K562 (cell line): ENCODE measurements at regions not wholly inside any gene's neighbourhood (a gene's known extent, or its start where the extent isn't known, plus 50 kb on each side); places are given as distances from the start of the nearest gene placed in this dataset.

Source experiments
- ATAC-seq: fragments of 200-7000 bp; cut with Tn5 transposase; 3 replicates; pipeline ENCODE4 v1.9.1; 2020; ENCODE audit warnings: moderate library complexity
- BruUV-seq: library from RNA; stranded (reverse); fragments of 400-500 nt; replicated peaks from 2 replicates; lab custom pipeline; 2021; lab: Mats Ljungman, UMichigan
- CTCF ChIA-PET: fragments of 300-600 bp; formaldehyde crosslinking; extraction: SDS; loops from one replicate; lab custom pipeline; 2021; ENCODE audit warnings: low intra/inter-chr PET ratio; lab: Yijun Ruan, JAX
- POLR2A ChIA-PET: fragments of 300-600, 350-650 bp; sonication (Branson Sonifier 250); formaldehyde crosslinking; extraction: SDS; loops from one replicate; lab custom pipeline; 2021; ENCODE audit warnings: antibody characterized with exemption, inconsistent platforms; lab: Yijun Ruan, JAX
- DNase-seq, 4 experiments: peaks; one replicate each; pipeline versions ENCODE4 v3.0.0 to v3.0.0-alpha.2; 2011 to 2018; ENCODE audit warnings: low spot score in 3 of 4, mixed read lengths in 3 of 4; ENCODE audit errors: extremely low read depth in 1 of 4
- FAIRE-seq: peaks from 2 replicates; lab custom pipeline; 2011; peaks lifted over from hg19 to GRCh38; lab: Jason Lieb, UNC
- H2AFZ ChIP-seq: 2 replicates; pipeline ENCODE4 v1.6.0; 2011; ENCODE audit warnings: low read depth, low read length, control low read depth, inconsistent platforms
- H3K27ac ChIP-seq: fragments of 200-600 bp; 3 replicates; pipeline ENCODE4 v1.8.0; 2011; ENCODE audit warnings: low read depth, mild to moderate bottlenecking, control low read depth, inconsistent platforms, low read length, moderate library complexity, mixed read lengths; ENCODE audit errors: extremely low read depth
- H3K27me3 ChIP-seq, 2 experiments: fragments of 300-600 bp in 1 of 2; 2 replicates in 1 of 2; 3 replicates in 1 of 2; pipeline versions ENCODE4 v1.6.0 to v1.8.0; 2011; ENCODE audit warnings: inconsistent platforms in 2 of 2, low read length in 2 of 2, mild to moderate bottlenecking in 1 of 2, mixed read lengths in 1 of 2, moderate library complexity in 1 of 2; ENCODE audit not compliant: control insufficient read depth in 2 of 2, insufficient read depth in 2 of 2
- H3K36me3 ChIP-seq: fragments of 300-600 bp; 3 replicates; pipeline ENCODE4 v1.8.0; 2011; ENCODE audit warnings: mild to moderate bottlenecking, low read length, inconsistent platforms; ENCODE audit not compliant: control insufficient read depth, insufficient read depth
- H3K4me1 ChIP-seq, 2 experiments: fragments of 200-600 bp in 1 of 2; replicated peaks in 1 of 2; 2 replicates in 1 of 2; 3 replicates in 1 of 2; pipeline versions ENCODE4 v1.5.1 to v1.8.0; 2011; ENCODE audit warnings: inconsistent platforms in 2 of 2, low read length in 2 of 2, mild to moderate bottlenecking in 1 of 2, mixed read lengths in 1 of 2, moderate library complexity in 1 of 2; ENCODE audit not compliant: control insufficient read depth in 2 of 2, insufficient read depth in 2 of 2
- H3K4me2 ChIP-seq: 2 replicates; pipeline ENCODE4 v1.6.1; 2011; ENCODE audit warnings: low read length, control low read depth, inconsistent platforms, mixed read lengths; ENCODE audit not compliant: insufficient read depth
- H3K4me3 ChIP-seq: fragments of 200-600 bp; sonication (generic), shearing (Covaris generic); 2 replicates; pipeline ENCODE4 v1.5.1; 2016; ENCODE audit warnings: control low read depth, inconsistent platforms
- H3K79me2 ChIP-seq: fragments of 200-600 bp; 3 replicates; pipeline ENCODE4 v1.8.0; 2011; ENCODE audit warnings: low read length, inconsistent platforms; ENCODE audit not compliant: control insufficient read depth, insufficient read depth
- H3K9ac ChIP-seq, 2 experiments: 2 replicates each; pipeline versions ENCODE4 v1.6.0 to v1.6.1; 2011; ENCODE audit warnings: low read depth in 2 of 2, low read length in 2 of 2, control low read depth in 1 of 2, inconsistent platforms in 1 of 2, mild to moderate bottlenecking in 1 of 2, mixed read lengths in 1 of 2; ENCODE audit not compliant: insufficient read depth in 1 of 2
- H3K9me1 ChIP-seq: one replicate; pipeline ENCODE4 v1.6.0; 2011; ENCODE audit warnings: inconsistent platforms, mild to moderate bottlenecking, low read length, moderate library complexity; ENCODE audit not compliant: control insufficient read depth, insufficient read depth
- H3K9me3 ChIP-seq: replicated peaks from 2 replicates; pipeline ENCODE4 v1.5.1; 2011; ENCODE audit warnings: low read depth, low read length, inconsistent platforms; ENCODE audit not compliant: control insufficient read depth, insufficient read depth
- H4K20me1 ChIP-seq: replicated peaks from 2 replicates; pipeline ENCODE4 v1.6.1; 2011; ENCODE audit warnings: low read length, inconsistent platforms, mixed read lengths; ENCODE audit not compliant: control insufficient read depth, insufficient read depth
- BHLHE40 ChIP-seq: IDR thresholded peaks from 2 replicates; pipeline ENCODE4 v1.6.1; 2011; ENCODE audit warnings: low read length, improper control_type of control experiment
- CREB1 ChIP-seq, 2 experiments: sonication (generic) in 1 of 2; formaldehyde crosslinking in 1 of 2; IDR thresholded peaks; 2 replicates each; pipeline versions ENCODE4 v1.6.1 to v1.8.0; 2012 to 2022; ENCODE audit warnings: inconsistent platforms in 1 of 2, mild to moderate bottlenecking in 1 of 2, missing genetic modification reagents in 1 of 2, moderate library complexity in 1 of 2
- CREM ChIP-seq: IDR thresholded peaks from 2 replicates; pipeline ENCODE4 v1.6.1; 2014; ENCODE audit warnings: antibody characterized with exemption, low read depth
- HDAC2 ChIP-seq: fragments of 450-650 bp; IDR thresholded peaks from 2 replicates; pipeline ENCODE4 v1.6.1; 2016; ENCODE audit warnings: mild to moderate bottlenecking
- NEUROD1 ChIP-seq: fragments of 150-350 bp; IDR thresholded peaks from 2 replicates; pipeline ENCODE4 v1.6.1; 2014; ENCODE audit warnings: borderline replicate concordance, low read length, low read depth; ENCODE audit not compliant: partially characterized antibody
- PHF20 ChIP-seq: fragments of 450-650 bp; IDR thresholded peaks from 2 replicates; pipeline ENCODE4 v1.6.1; 2018; ENCODE audit not compliant: partially characterized antibody
- PTBP1 ChIP-seq: fragments of 200-400 bp; formaldehyde crosslinking; IDR thresholded peaks from 2 replicates; pipeline ENCODE4 v1.6.1; 2017; ENCODE audit warnings: low read depth, low read length
- PYGO2 ChIP-seq: fragments of 450-650 bp; IDR thresholded peaks from 2 replicates; pipeline ENCODE4 v1.6.1; 2016; ENCODE audit warnings: mild to moderate bottlenecking, missing genetic modification characterization, moderate library complexity, missing compliant biosample characterization
- RAD51 ChIP-seq: fragments of 450-650 bp; IDR thresholded peaks from 2 replicates; pipeline ENCODE4 v1.7.1; 2016; ENCODE audit warnings: low read depth, mild to moderate bottlenecking, borderline replicate concordance
- SIN3A ChIP-seq, 2 experiments: fragments of 150-350 bp in 1 of 2; IDR thresholded peaks; 2 replicates each; pipeline ENCODE4 v1.6.1; 2011 to 2016; ENCODE audit warnings: borderline replicate concordance in 2 of 2, low read depth in 2 of 2, low read length in 2 of 2, mild to moderate bottlenecking in 2 of 2, moderate library complexity in 2 of 2; ENCODE audit not compliant: control insufficient read depth in 1 of 2
- ZKSCAN3 ChIP-seq: fragments of 250-450 bp; sonication (Bioruptor Pico); IDR thresholded peaks from 2 replicates; pipeline ENCODE4 v1.4.0; 2020
- ZNF384 ChIP-seq: IDR thresholded peaks from 2 replicates; pipeline ENCODE4 v1.6.1; 2012; ENCODE audit warnings: low read depth, low read length, improper control_type of control experiment
- WGBS: fragments of 100-300 bp; shearing (Covaris generic); methylation state at CpG from one replicate; pipeline ENCODE4 v1.1.6; 2016; ENCODE audit warnings: low coverage, mixed read lengths; ENCODE audit not compliant: insufficient coverage; ENCODE audit errors: missing lambda C conversion rate; 5-methylcytosine and 5-hydroxymethylcytosine counted together
- in situ Hi-C: fragments of 300-500 bp; cut with MboI; formaldehyde crosslinking; loops from 4 replicates; pipeline ENCODE4 v1.15.0; 2018; ENCODE audit warnings: inconsistent platforms, mixed read lengths
- intact Hi-C: fragments of 100-400 bp; cut with micrococcal nuclease; formaldehyde crosslinking; loops from 2 replicates; pipeline ENCODE4 v1.14.2; 2022
- TF ChIP-seq, protein P1 (sequence below): fragments of 450-650 bp; formaldehyde crosslinking; conservative IDR thresholded peaks from 2 replicates; pipeline ENCODE4 v1.4.0; 2022; ENCODE audit warnings: mild to moderate bottlenecking, missing genetic modification characterization
- TF ChIP-seq, protein P2 (sequence below): sonication (generic); formaldehyde crosslinking; IDR thresholded peaks from 2 replicates; pipeline ENCODE4 v1.8.1; 2023; ENCODE audit warnings: mild to moderate bottlenecking, missing genetic modification reagents
- TF ChIP-seq, protein P3 (sequence below), 3 experiments: fragments of 200-800 bp in 1 of 3; sonication (Bioruptor generic) in 1 of 3; sonication (generic) in 1 of 3; formaldehyde crosslinking in 1 of 3; IDR thresholded peaks; 2 replicates each; pipeline versions ENCODE4 v1.6.1 to v1.8.0; 2016 to 2022; ENCODE audit warnings: mild to moderate bottlenecking in 2 of 3, missing compliant biosample characterization in 2 of 3, missing genetic modification characterization in 2 of 3, missing genetic modification reagents in 1 of 3
- TF ChIP-seq, protein P4 (sequence below): fragments of 250-450 bp; sonication (Bioruptor Pico); IDR thresholded peaks from 2 replicates; pipeline ENCODE4 v1.8.0; 2021; ENCODE audit warnings: moderate library complexity, mild to moderate bottlenecking, inconsistent platforms

DNA sequence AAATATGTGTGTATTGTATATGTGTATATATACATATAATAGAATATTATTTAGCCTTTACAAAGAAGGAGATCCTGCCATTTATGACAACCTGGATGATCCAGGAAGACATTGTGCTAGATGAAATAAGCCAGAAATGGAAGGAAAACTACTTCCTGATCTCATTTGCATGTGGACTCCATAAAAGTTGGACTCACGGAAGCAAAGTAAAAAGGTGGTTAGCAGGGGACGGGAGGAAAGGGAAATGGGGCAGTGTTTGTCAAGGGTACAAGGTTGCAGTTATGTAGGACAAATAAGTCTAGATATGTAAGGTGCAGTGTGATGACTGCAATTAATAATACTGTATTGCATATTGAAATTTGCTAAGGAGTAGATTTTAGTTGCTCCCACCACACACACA, 331.1 kb upstream of the FSTL5 start (continued):
- TF ChIP-seq, protein P1, sequence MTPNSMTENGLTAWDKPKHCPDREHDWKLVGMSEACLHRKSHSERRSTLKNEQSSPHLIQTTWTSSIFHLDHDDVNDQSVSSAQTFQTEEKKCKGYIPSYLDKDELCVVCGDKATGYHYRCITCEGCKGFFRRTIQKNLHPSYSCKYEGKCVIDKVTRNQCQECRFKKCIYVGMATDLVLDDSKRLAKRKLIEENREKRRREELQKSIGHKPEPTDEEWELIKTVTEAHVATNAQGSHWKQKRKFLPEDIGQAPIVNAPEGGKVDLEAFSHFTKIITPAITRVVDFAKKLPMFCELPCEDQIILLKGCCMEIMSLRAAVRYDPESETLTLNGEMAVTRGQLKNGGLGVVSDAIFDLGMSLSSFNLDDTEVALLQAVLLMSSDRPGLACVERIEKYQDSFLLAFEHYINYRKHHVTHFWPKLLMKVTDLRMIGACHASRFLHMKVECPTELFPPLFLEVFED, result no peak

DNA sequence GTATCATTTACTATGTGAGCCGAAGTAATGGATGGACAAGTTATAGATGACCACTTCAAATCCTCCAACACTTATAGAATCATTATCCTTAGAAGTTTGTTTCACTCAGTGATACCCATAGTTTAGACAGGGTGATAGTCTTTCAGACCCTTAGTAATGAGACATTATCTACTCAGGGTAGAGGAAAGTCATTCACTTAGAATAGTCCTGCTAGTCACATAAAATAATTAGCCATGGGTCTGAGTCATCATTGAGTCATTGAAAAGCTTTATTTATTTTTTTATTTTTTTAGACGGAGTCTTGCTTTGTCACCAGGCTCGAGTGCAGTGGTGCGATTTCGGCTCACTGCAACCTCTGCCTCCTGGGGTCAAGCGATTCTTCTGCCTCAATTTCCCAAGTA, 321.7 kb upstream of the FSTL5 start:
- no peak for ATAC-seq
- no peak overlapping the region for H3K27ac ChIP-seq
- no peak overlapping the region for H2AFZ ChIP-seq
- in situ Hi-C loops, result no loop called here
- CTCF ChIA-PET, result no interaction called here
- intact Hi-C loops, result no loop called here
- H3K79me2 ChIP-seq, result no peaks in the 10 kb centered on the region
- H3K9me3 ChIP-seq, result no peaks in the 10 kb centered on the region
- no peaks in the 10 kb centered on the region for H3K4me1 ChIP-seq
- POLR2A ChIA-PET, result no interaction called here
- no TSS peak for BruUV-seq
- no peak for DNase-seq
- no peak for FAIRE-seq
- no peaks in the 10 kb centered on the region for H3K36me3 ChIP-seq
- no peak overlapping the region for H3K4me2 ChIP-seq
- no peaks in the 10 kb centered on the region for H3K27me3 ChIP-seq
- no peaks in the 10 kb centered on the region for H4K20me1 ChIP-seq
- H3K9me1 ChIP-seq, result no peaks in the 10 kb centered on the region
- H3K4me3 ChIP-seq, result no peak overlapping the region
- WGBS, result 0% methylated on average over 2 of the region's 6 CpGs
- no peak overlapping the region for H3K9ac ChIP-seq
- no peak for TF ChIP-seq PYGO2
- TF ChIP-seq PHF20, result no peak
- no peak for TF ChIP-seq PTBP1
- no peak for TF ChIP-seq ZKSCAN3 (CRISPR knock-in tag)
- TF ChIP-seq ZNF384, result no peak
- TF ChIP-seq, protein P2, sequence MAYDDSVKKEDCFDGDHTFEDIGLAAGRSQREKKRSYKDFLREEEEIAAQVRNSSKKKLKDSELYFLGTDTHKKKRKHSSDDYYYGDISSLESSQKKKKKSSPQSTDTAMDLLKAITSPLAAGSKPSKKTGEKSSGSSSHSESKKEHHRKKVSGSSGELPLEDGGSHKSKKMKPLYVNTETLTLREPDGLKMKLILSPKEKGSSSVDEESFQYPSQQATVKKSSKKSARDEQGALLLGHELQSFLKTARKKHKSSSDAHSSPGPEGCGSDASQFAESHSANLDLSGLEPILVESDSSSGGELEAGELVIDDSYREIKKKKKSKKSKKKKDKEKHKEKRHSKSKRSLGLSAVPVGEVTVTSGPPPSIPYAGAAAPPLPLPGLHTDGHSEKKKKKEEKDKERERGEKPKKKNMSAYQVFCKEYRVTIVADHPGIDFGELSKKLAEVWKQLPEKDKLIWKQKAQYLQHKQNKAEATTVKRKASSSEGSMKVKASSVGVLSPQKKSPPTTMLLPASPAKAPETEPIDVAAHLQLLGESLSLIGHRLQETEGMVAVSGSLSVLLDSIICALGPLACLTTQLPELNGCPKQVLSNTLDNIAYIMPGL (CRISPR knock-in tag), result no peak
- TF ChIP-seq, protein P3, sequence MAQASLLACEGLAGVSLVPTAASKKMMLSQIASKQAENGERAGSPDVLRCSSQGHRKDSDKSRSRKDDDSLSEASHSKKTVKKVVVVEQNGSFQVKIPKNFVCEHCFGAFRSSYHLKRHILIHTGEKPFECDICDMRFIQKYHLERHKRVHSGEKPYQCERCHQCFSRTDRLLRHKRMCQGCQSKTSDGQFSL (CRISPR knock-in tag; IDR thresholded peaks at IDR 0.05), result no peak
- TF ChIP-seq, protein P3 (tag; IDR thresholded peaks at IDR 0.05), result no peak
- no peak for TF ChIP-seq NEUROD1
- TF ChIP-seq, protein P4, sequence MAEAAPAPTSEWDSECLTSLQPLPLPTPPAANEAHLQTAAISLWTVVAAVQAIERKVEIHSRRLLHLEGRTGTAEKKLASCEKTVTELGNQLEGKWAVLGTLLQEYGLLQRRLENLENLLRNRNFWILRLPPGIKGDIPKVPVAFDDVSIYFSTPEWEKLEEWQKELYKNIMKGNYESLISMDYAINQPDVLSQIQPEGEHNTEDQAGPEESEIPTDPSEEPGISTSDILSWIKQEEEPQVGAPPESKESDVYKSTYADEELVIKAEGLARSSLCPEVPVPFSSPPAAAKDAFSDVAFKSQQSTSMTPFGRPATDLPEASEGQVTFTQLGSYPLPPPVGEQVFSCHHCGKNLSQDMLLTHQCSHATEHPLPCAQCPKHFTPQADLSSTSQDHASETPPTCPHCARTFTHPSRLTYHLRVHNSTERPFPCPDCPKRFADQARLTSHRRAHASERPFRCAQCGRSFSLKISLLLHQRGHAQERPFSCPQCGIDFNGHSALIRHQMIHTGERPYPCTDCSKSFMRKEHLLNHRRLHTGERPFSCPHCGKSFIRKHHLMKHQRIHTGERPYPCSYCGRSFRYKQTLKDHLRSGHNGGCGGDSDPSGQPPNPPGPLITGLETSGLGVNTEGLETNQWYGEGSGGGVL (CRISPR knock-in tag), result no peak
- TF ChIP-seq CREB1 (IDR thresholded peaks at IDR 0.05), result no peak
- TF ChIP-seq CREB1 (CRISPR knock-in tag; IDR thresholded peaks at IDR 0.05), result no peak
- no peak for TF ChIP-seq BHLHE40
- no peak for TF ChIP-seq RAD51
- no peak for TF ChIP-seq HDAC2
- TF ChIP-seq SIN3A (IDR thresholded peaks at IDR 0.05; ENCODE audit: borderline replicate concordance in 2 of 2, control insufficient read depth in 1 of 2, low read depth in 2 of 2, low read length in 2 of 2), result no peak
- TF ChIP-seq CREM, result no peak
